ENCODE measurements at regions not wholly inside any gene's neighbourhood (a gene's known extent, or its start where the extent isn't known, plus 50 kb on each side); places are given as distances from the start of the nearest gene placed in this dataset.

- Mint-ChIP-seq H3K27me3 (no peaks in the 10 kb centered on the region), H3K4me3 (ENCODE audit: low read depth) (no peak overlapping the region), H3K36me3 (ENCODE audit: insufficient read depth) (no peaks in the 10 kb centered on the region), H3K9me3 (ENCODE audit: low read depth) (no peaks in the 10 kb centered on the region), H3K4me1 (ENCODE audit: low read depth) (peaks cover 4% of the 10 kb centered on the region), H3K27ac (no peak overlapping the region)
- DNase-seq (ENCODE audit: low spot score, unreplicated experiment), result no peak
- TF ChIP-seq CTCF (IDR thresholded peaks at IDR 0.05; ENCODE audit: unreplicated experiment), result no peak
Observed at GRCh38 chr6:151701911-151702562, 105.4 kb upstream of the ESR1 start.

- Mint-ChIP-seq H3K27ac (no peak overlapping the region), H3K36me3 (ENCODE audit: insufficient read depth) (no peaks in the 10 kb centered on the region), H3K4me3 (ENCODE audit: low read depth) (no peak overlapping the region), H3K27me3 (no peaks in the 10 kb centered on the region), H3K4me1 (ENCODE audit: low read depth) (peaks cover 4% of the 10 kb centered on the region), H3K9me3 (ENCODE audit: low read depth) (no peaks in the 10 kb centered on the region)
- no peak for DNase-seq (ENCODE audit: low spot score, unreplicated experiment)
- TF ChIP-seq CTCF (IDR thresholded peaks at IDR 0.05; ENCODE audit: unreplicated experiment), result no peak
Observed at GRCh38 chr6:151702851-151703658, 104.4 kb upstream of the ESR1 start.

DNA sequence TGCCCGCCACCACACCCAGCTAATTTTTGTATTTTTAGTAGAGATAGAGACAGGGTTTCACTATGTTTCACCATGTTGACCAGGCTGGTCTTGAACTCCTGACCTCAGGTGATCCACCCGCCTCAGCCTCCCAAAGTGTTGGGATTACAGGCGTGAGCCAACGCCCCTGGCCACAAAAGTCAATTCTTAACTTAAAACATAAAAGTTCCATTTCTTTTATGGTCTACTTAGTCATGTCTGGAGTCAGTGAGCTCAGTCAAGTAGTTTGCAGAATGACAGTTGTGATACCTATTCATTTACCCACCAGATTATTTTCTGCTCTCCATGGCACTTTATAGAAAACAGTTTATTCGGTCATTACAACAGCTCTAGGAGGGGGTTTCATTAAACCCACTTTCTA lies 103.1 kb upstream of the ESR1 start:
- Mint-ChIP-seq H3K36me3 (ENCODE audit: insufficient read depth) (no peaks in the 10 kb centered on the region), H3K27ac (no peak overlapping the region), H3K27me3 (no peaks in the 10 kb centered on the region), H3K4me3 (ENCODE audit: low read depth) (no peak overlapping the region), H3K4me1 (ENCODE audit: low read depth) (peaks cover 4% of the 10 kb centered on the region), H3K9me3 (ENCODE audit: low read depth) (no peaks in the 10 kb centered on the region)
- TF ChIP-seq CTCF (IDR thresholded peaks at IDR 0.05; ENCODE audit: unreplicated experiment), result no peak
- DNase-seq (ENCODE audit: low spot score, unreplicated experiment), result no peak

- Mint-ChIP-seq H3K4me3 (ENCODE audit: low read depth) (no peak overlapping the region), H3K36me3 (ENCODE audit: insufficient read depth) (no peaks in the 10 kb centered on the region), H3K4me1 (ENCODE audit: low read depth) (peaks cover 4% of the 10 kb centered on the region), H3K27me3 (no peaks in the 10 kb centered on the region), H3K27ac (no peak overlapping the region), H3K9me3 (ENCODE audit: low read depth) (no peaks in the 10 kb centered on the region)
- no peak for TF ChIP-seq CTCF (IDR thresholded peaks at IDR 0.05; ENCODE audit: unreplicated experiment)
- no peak for DNase-seq (ENCODE audit: low spot score, unreplicated experiment)
Observed at GRCh38 chr6:151705993-151706733, 101.3 kb upstream of the ESR1 start.

GRCh38 chr6:151709329-151709728 lies 98.2 kb upstream of the ESR1 start:
- H3K9me3 Mint-ChIP-seq (ENCODE audit: low read depth), result peaks cover 21% of the 10 kb centered on the region
- H3K27me3 Mint-ChIP-seq, result no peaks in the 10 kb centered on the region
- no peak for DNase-seq (ENCODE audit: low spot score, unreplicated experiment)
- no peak overlapping the region for H3K27ac Mint-ChIP-seq
- no peak overlapping the region for H3K4me3 Mint-ChIP-seq (ENCODE audit: low read depth)
- H3K36me3 Mint-ChIP-seq (ENCODE audit: insufficient read depth), result peaks cover 2% of the 10 kb centered on the region
- H3K4me1 Mint-ChIP-seq (ENCODE audit: low read depth), result no peaks in the 10 kb centered on the region
- TF ChIP-seq CTCF (IDR thresholded peaks at IDR 0.05; ENCODE audit: unreplicated experiment), result no peak
